Vagina (tissue), 2 donors: ENCODE measurements at regions not wholly inside any gene's neighbourhood (a gene's known extent, or its start where the extent isn't known, plus 50 kb on each side); places are given as distances from the start of the nearest gene placed in this dataset.

ENCODE experiments used
- DNase-seq, 2 donors: peaks; one replicate each; pipeline ENCODE4 v3.0.0-alpha.2; 2017; ENCODE audit errors: extremely low spot score in 2 of 2
- H3K27ac ChIP-seq: fragments of 200-600 bp; sonication (generic); one replicate; pipeline ENCODE4 v1.5.1; 2019
- H3K27me3 ChIP-seq: fragments of 200-600 bp; sonication (generic); one replicate; pipeline ENCODE4 v1.5.1; 2019
- H3K36me3 ChIP-seq, 2 donors: fragments of 200-600 bp; sonication (generic); one replicate each; pipeline ENCODE4 v1.5.1; 2017 to 2019
- H3K4me1 ChIP-seq: fragments of 200-600 bp; sonication (generic); one replicate; pipeline ENCODE4 v1.5.1; 2019
- H3K4me3 ChIP-seq, 2 donors: fragments of 200-600 bp; sonication (generic); 1 replicate in 1 of 2; 2 replicates in 1 of 2; pipeline ENCODE4 v1.5.1; 2016 to 2019
- H3K9me3 ChIP-seq: fragments of 200-600 bp; sonication (generic); one replicate; pipeline ENCODE4 v1.5.1; 2019
- CTCF ChIP-seq, 3 experiments: fragments of 450-650 bp in 2 of 3; fragments of 200-600 bp in 1 of 3; sonication (generic) in 1 of 3; IDR thresholded peaks; one replicate each; pipeline ENCODE4 v1.5.1; 2017 to 2019; ENCODE audit warnings: antibody characterized with exemption in 3 of 3, mild to moderate bottlenecking in 2 of 3, moderate library complexity in 2 of 3
- POLR2A ChIP-seq, 2 donors: fragments of 450-650 bp; IDR thresholded peaks; one replicate each; pipeline ENCODE4 v1.6.1; 2017; ENCODE audit warnings: antibody characterized with exemption in 2 of 2, mild to moderate bottlenecking in 2 of 2, moderate library complexity in 2 of 2
- POLR2AphosphoS5 ChIP-seq, 2 donors: sonication (generic); formaldehyde crosslinking; IDR thresholded peaks; one replicate each; pipeline ENCODE4 v1.9.0; 2017; ENCODE audit warnings: antibody characterized with exemption in 2 of 2, mild to moderate bottlenecking in 2 of 2, low read depth in 1 of 2; ENCODE audit not compliant: insufficient read depth in 1 of 2
- intact Hi-C: fragments of 100-400 bp; cut with DNase I; formaldehyde crosslinking; loops from one replicate; pipeline ENCODE4 v1.15.1; 2023

- no peak for DNase-seq
- H3K4me3 ChIP-seq, result no peak overlapping the region
- no peaks in the 10 kb centered on the region for H3K4me1 ChIP-seq
- no peaks in the 10 kb centered on the region for H3K36me3 ChIP-seq
- no peaks in the 10 kb centered on the region for H3K27me3 ChIP-seq
- no peak for TF ChIP-seq CTCF (IDR thresholded peaks at IDR 0.05)
- TF ChIP-seq POLR2A (IDR thresholded peaks at IDR 0.05), result no peak
- TF ChIP-seq POLR2AphosphoS5 (IDR thresholded peaks at IDR 0.05; ENCODE audit: insufficient read depth in 1 of 2, low read depth in 1 of 2), result no peak
- H3K9me3 ChIP-seq, result no peaks in the 10 kb centered on the region
- no peak overlapping the region for H3K27ac ChIP-seq
- intact Hi-C loops, result no loop called here
Observed at GRCh38 chr9:2351324-2351723, 270.3 kb upstream of the VLDLR start.

GRCh38 chr9:2354216-2354615 is 267.4 kb upstream of the VLDLR start:
- H3K4me3 ChIP-seq, result no peak overlapping the region
- intact Hi-C loops, result no loop called here
- no peak overlapping the region for H3K27ac ChIP-seq
- no peaks in the 10 kb centered on the region for H3K9me3 ChIP-seq
- TF ChIP-seq CTCF (IDR thresholded peaks at IDR 0.05) (no peak), POLR2AphosphoS5 (IDR thresholded peaks at IDR 0.05; ENCODE audit: insufficient read depth in 1 of 2, low read depth in 1 of 2) (no peak), POLR2A (IDR thresholded peaks at IDR 0.05) (no peak)
- no peaks in the 10 kb centered on the region for H3K4me1 ChIP-seq
- H3K27me3 ChIP-seq, result no peaks in the 10 kb centered on the region
- no peak for DNase-seq
- H3K36me3 ChIP-seq, result no peaks in the 10 kb centered on the region

- H3K36me3 ChIP-seq, result no peaks in the 10 kb centered on the region
- no peak overlapping the region for H3K27ac ChIP-seq
- no peaks in the 10 kb centered on the region for H3K9me3 ChIP-seq
- no peak overlapping the region for H3K4me3 ChIP-seq
- no peaks in the 10 kb centered on the region for H3K4me1 ChIP-seq
- TF ChIP-seq POLR2AphosphoS5 (IDR thresholded peaks at IDR 0.05; ENCODE audit: insufficient read depth in 1 of 2, low read depth in 1 of 2), result no peak
- no peak for TF ChIP-seq CTCF (IDR thresholded peaks at IDR 0.05)
- TF ChIP-seq POLR2A (IDR thresholded peaks at IDR 0.05), result no peak
- no peak for DNase-seq
- intact Hi-C loops, result no loop called here
- no peaks in the 10 kb centered on the region for H3K27me3 ChIP-seq
Observed at GRCh38 chr9:2354856-2355696, 266.5 kb upstream of the VLDLR start.

GRCh38 chr9:2355697-2355983 is 265.9 kb upstream of the VLDLR start:
- Histone ChIP-seq H3K27me3 (no peaks in the 10 kb centered on the region), H3K27ac (no peak overlapping the region), H3K36me3 (no peaks in the 10 kb centered on the region), H3K4me1 (no peaks in the 10 kb centered on the region), H3K4me3 (no peak overlapping the region), H3K9me3 (no peaks in the 10 kb centered on the region)
- intact Hi-C loops, result no loop called here
- no peak for DNase-seq
- no peak for TF ChIP-seq POLR2AphosphoS5 (IDR thresholded peaks at IDR 0.05; ENCODE audit: insufficient read depth in 1 of 2, low read depth in 1 of 2)
- no peak for TF ChIP-seq CTCF (IDR thresholded peaks at IDR 0.05)
- no peak for TF ChIP-seq POLR2A (IDR thresholded peaks at IDR 0.05)

GRCh38 chr9:2356041-2356790 is 265.4 kb upstream of the VLDLR start:
- H3K27me3 ChIP-seq, result no peaks in the 10 kb centered on the region
- H3K4me1 ChIP-seq, result no peaks in the 10 kb centered on the region
- TF ChIP-seq POLR2A (IDR thresholded peaks at IDR 0.05), result no peak
- TF ChIP-seq POLR2AphosphoS5 (IDR thresholded peaks at IDR 0.05; ENCODE audit: insufficient read depth in 1 of 2, low read depth in 1 of 2), result no peak
- TF ChIP-seq CTCF (IDR thresholded peaks at IDR 0.05), result no peak
- H3K9me3 ChIP-seq, result no peaks in the 10 kb centered on the region
- no peak overlapping the region for H3K4me3 ChIP-seq
- intact Hi-C loops, result no loop called here
- no peak for DNase-seq
- H3K27ac ChIP-seq, result no peak overlapping the region
- no peaks in the 10 kb centered on the region for H3K36me3 ChIP-seq
